ENCODE measurements at regions not wholly inside any gene's neighbourhood (a gene's known extent, or its start where the extent isn't known, plus 50 kb on each side); places are given as distances from the start of the nearest gene placed in this dataset.

GRCh38 chr2:62565309-62565908, 59.4 kb upstream of the TMEM17 start:
- no peak for TF ChIP-seq CTCF (conservative IDR thresholded peaks at IDR 0.05 in 1 of 2, IDR thresholded peaks at IDR 0.05 in 1 of 2; ENCODE audit: extremely low read depth in 1 of 2, insufficient read depth in 1 of 2, low read depth in 1 of 2, low read length in 2 of 2)
- no peak for TF ChIP-seq EZH2 (IDR thresholded peaks at IDR 0.05; ENCODE audit: borderline replicate concordance, low read length)

All from mammary epithelial cell (primary cell).